Endothelial cell of umbilical vein (primary cell): ENCODE measurements at regions not wholly inside any gene's neighbourhood (a gene's known extent, or its start where the extent isn't known, plus 50 kb on each side); places are given as distances from the start of the nearest gene placed in this dataset.
"Not testable (repeated sequence)": the region's sequence is repeated elsewhere in the genome, so short reads cannot be mapped to it uniquely, and the experiment has no call there.

Experiments
- CTCF ChIP-seq, 2 donors: IDR thresholded peaks; 1 replicate in 1 of 2; 2 replicates in 1 of 2; pipeline ENCODE4 v1.5.1; 2011; ENCODE audit warnings: low read length in 2 of 2, mild to moderate bottlenecking in 2 of 2, moderate library complexity in 2 of 2, control low read depth in 1 of 2, inconsistent platforms in 1 of 2, low read depth in 1 of 2; ENCODE audit not compliant: insufficient read depth in 1 of 2; ENCODE audit errors: extremely low read depth in 1 of 2
- EZH2 ChIP-seq: IDR thresholded peaks from 2 replicates; pipeline ENCODE4 v1.6.1; 2012; ENCODE audit warnings: borderline replicate concordance, low read depth, mild to moderate bottlenecking, moderate library complexity, low read length, inconsistent platforms; ENCODE audit not compliant: severe bottlenecking
- JUN ChIP-seq: IDR thresholded peaks from 2 replicates; pipeline ENCODE4 v1.6.1; 2011; ENCODE audit warnings: borderline replicate concordance, low read depth; ENCODE audit not compliant: insufficient read length, insufficient read depth
- POLR2A ChIP-seq: IDR thresholded peaks from 2 replicates; pipeline ENCODE4 v1.6.1; 2012; ENCODE audit warnings: low read depth, mild to moderate bottlenecking, control low read depth, low read length
- POLR2AphosphoS5 ChIP-seq: IDR thresholded peaks from 2 replicates; pipeline ENCODE4 v1.6.1; 2012; ENCODE audit warnings: low read depth, mild to moderate bottlenecking, control low read depth, low read length, moderate library complexity; ENCODE audit not compliant: insufficient read depth

GRCh38 chr6:167482801-167483200 is 157.9 kb downstream of the TTLL2 start:
- TF ChIP-seq CTCF (IDR thresholded peaks at IDR 0.05; ENCODE audit: extremely low read depth in 1 of 2, insufficient read depth in 1 of 2, low read depth in 1 of 2, low read length in 2 of 2); POLR2AphosphoS5; EZH2; POLR2A; JUN: not testable (repeated sequence)
